Stimulated activated CD8-positive, alpha-beta memory T cell treated with anti-CD3 and anti-CD28 coated beads, Interleukin-2, amount 100 ng/mL, for 48 hours (primary cell): ENCODE measurements at regions not wholly inside any gene's neighbourhood (a gene's known extent, or its start where the extent isn't known, plus 50 kb on each side); places are given as distances from the start of the nearest gene placed in this dataset.

Source experiments
- DNase-seq, 2 donors: peaks; one replicate each; pipeline ENCODE4 v3.0.0-alpha.2; 2020; ENCODE audit warnings: low read depth in 2 of 2

- no peak for DNase-seq
These were observed 567.4 kb downstream of the INHBA start for GRCh38 chr7:41135511-41135910.

- DNase-seq: no peak
These were observed 568.3 kb downstream of the INHBA start for GRCh38 chr7:41134300-41135255.

GRCh38 chr7:41133690-41134299, 569.1 kb downstream of the INHBA start:
- no peak for DNase-seq

GRCh38 chr7:41131956-41132355, 570.9 kb downstream of the INHBA start:
- no peak for DNase-seq

- DNase-seq: no peak
These were observed 572.2 kb downstream of the INHBA start for GRCh38 chr7:41130561-41131236.

- DNase-seq: no peak
These were observed 572.8 kb downstream of the INHBA start for GRCh38 chr7:41130086-41130485.

- no peak for DNase-seq
These were observed 577.5 kb downstream of the INHBA start for GRCh38 chr7:41125343-41125742.

GRCh38 chr7:41122256-41122987, 580.5 kb downstream of the INHBA start:
- no peak for DNase-seq

GRCh38 chr7:41121228-41121627, 581.7 kb downstream of the INHBA start:
- DNase-seq: no peak

GRCh38 chr7:41118486-41118885, 584.4 kb downstream of the INHBA start:
- no peak for DNase-seq

GRCh38 chr7:41117431-41117830, 585.5 kb downstream of the INHBA start:
- no peak for DNase-seq

- no peak for DNase-seq
These were observed 586.1 kb downstream of the INHBA start for GRCh38 chr7:41116817-41117216.

- DNase-seq: no peak
These were observed 586.6 kb downstream of the INHBA start for GRCh38 chr7:41116337-41116736.

GRCh38 chr7:41114691-41115090, 588.2 kb downstream of the INHBA start:
- no peak for DNase-seq

- no peak for DNase-seq
These were observed 588.8 kb downstream of the INHBA start for GRCh38 chr7:41114131-41114530.

- no peak for DNase-seq
These were observed 589.2 kb downstream of the INHBA start for GRCh38 chr7:41113719-41114118.

- DNase-seq: no peak
These were observed 592.7 kb downstream of the INHBA start for GRCh38 chr7:41110186-41110585.

- no peak for DNase-seq
These were observed 594.1 kb downstream of the INHBA start for GRCh38 chr7:41108821-41109220.

- no peak for DNase-seq
These were observed 594.9 kb downstream of the INHBA start for GRCh38 chr7:41107938-41108448.

- DNase-seq: no peak
These were observed 595.5 kb downstream of the INHBA start for GRCh38 chr7:41107330-41107937.

GRCh38 chr7:41104631-41105030, 598.3 kb downstream of the INHBA start:
- DNase-seq: no peak
